GM06990 (cell line): ENCODE measurements at regions not wholly inside any gene's neighbourhood (a gene's known extent, or its start where the extent isn't known, plus 50 kb on each side); places are given as distances from the start of the nearest gene placed in this dataset.

Experiments used
- DNase-seq: peaks from one replicate; pipeline ENCODE4 v3.0.0-alpha.2; 2011; ENCODE audit not compliant: insufficient read length; ENCODE audit errors: extremely low read depth
- H3K27me3 ChIP-seq: replicated peaks from 2 replicates; pipeline ENCODE4 v1.6.0; 2011; ENCODE audit warnings: low read length; ENCODE audit not compliant: control insufficient read depth, insufficient read depth
- H3K36me3 ChIP-seq: 2 replicates; pipeline ENCODE4 v1.5.1; 2011; ENCODE audit warnings: low read length; ENCODE audit not compliant: control insufficient read depth, insufficient read depth
- H3K4me3 ChIP-seq: replicated peaks from 2 replicates; pipeline ENCODE4 v1.5.1; 2011; ENCODE audit warnings: low read depth, mild to moderate bottlenecking, control low read depth, low read length
- TF ChIP-seq, protein P1 (sequence below): IDR thresholded peaks from 2 replicates; pipeline ENCODE4 v1.5.1; 2011; ENCODE audit warnings: low read length, control low read depth, mild to moderate bottlenecking, inconsistent platforms; ENCODE audit not compliant: insufficient read depth, poor library complexity, severe bottlenecking

DNA sequence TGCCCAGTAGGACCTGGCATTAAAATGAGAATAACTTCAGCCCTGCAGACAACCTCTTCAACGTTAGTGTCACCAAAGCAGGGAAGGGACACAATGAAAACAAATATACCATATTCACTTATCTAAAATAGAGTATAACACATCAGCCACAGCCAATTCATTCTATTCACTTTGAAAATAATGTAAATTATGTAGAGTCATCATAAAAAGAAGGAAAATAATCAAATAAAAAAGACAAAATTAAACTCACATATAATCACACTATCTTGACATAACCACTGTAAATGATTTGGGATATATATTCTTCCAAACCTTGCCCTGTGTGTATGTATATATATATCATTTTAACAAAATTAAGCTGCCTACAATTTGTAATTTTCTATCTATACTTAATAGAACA lies 78.1 kb upstream of the HEY2 start:
- no peaks in the 10 kb centered on the region for H3K36me3 ChIP-seq
- TF ChIP-seq, protein P1, sequence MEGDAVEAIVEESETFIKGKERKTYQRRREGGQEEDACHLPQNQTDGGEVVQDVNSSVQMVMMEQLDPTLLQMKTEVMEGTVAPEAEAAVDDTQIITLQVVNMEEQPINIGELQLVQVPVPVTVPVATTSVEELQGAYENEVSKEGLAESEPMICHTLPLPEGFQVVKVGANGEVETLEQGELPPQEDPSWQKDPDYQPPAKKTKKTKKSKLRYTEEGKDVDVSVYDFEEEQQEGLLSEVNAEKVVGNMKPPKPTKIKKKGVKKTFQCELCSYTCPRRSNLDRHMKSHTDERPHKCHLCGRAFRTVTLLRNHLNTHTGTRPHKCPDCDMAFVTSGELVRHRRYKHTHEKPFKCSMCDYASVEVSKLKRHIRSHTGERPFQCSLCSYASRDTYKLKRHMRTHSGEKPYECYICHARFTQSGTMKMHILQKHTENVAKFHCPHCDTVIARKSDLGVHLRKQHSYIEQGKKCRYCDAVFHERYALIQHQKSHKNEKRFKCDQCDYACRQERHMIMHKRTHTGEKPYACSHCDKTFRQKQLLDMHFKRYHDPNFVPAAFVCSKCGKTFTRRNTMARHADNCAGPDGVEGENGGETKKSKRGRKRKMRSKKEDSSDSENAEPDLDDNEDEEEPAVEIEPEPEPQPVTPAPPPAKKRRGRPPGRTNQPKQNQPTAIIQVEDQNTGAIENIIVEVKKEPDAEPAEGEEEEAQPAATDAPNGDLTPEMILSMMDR, result no peak
- H3K27me3 ChIP-seq, result no peaks in the 10 kb centered on the region
- DNase-seq, result no peak
- H3K4me3 ChIP-seq, result no peak overlapping the region

DNA sequence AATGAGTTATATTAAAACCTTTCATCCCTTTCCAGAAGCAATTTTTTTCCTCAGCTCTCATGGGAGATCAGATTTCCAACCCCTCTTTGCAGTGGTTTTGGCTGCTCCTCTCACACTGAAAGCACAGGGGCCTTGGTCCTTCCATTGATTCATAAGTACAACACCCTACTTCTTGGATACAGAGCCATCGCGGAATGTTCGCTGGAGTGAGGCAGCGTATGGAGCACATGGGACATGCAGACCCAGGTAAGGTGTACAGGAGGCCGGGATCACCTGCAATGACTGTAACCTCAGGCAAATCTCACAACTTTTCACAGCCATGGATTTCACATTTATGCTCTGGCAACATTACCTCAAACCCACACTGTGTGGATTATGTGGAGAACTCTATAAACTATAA lies 75.2 kb upstream of the HEY2 start:
- TF ChIP-seq, protein P1, result no peak
- Histone ChIP-seq H3K27me3 (no peaks in the 10 kb centered on the region), H3K36me3 (no peaks in the 10 kb centered on the region), H3K4me3 (no peak overlapping the region)
- no peak for DNase-seq

DNA sequence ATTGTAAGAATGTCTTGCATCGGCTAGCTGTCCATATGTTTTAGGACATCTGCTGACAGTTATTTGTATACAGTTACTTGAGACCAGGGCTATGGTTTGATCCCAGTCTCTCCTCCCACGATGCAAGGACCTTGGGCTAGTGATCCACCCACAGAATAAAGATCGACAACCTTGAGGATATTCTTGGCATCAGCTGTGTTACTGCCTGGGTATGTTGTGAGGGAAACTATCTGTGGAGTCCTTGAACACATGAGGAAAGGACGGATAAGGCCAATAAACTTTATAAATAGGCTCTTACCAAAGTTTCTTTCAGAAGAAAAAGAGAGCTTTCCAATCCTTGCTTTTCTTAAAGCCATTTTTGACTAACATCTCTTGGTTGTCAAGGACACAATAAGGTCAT lies 70.8 kb upstream of the HEY2 start:
- Histone ChIP-seq H3K4me3 (no peak overlapping the region), H3K36me3 (no peaks in the 10 kb centered on the region), H3K27me3 (no peaks in the 10 kb centered on the region)
- TF ChIP-seq, protein P1, result no peak
- no peak for DNase-seq

DNA sequence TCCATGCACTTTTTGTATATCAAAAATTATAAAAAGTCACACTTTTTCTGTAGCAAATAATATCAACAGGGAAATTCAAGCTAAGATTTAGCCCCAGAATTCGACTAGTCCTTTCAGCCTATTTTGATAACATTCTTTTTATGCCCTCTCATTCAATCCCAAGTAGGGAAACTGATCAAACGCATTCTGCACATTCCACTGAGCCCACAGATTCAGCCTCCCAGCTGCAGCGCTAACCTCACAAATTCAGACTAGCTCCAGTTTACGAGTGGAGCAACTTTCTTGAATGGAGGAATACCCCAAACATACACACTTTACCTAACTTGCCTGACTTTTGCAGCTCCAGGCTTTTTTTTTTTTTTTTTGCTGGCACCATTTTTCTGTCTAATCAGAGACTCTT lies 70.3 kb upstream of the HEY2 start:
- no peaks in the 10 kb centered on the region for H3K27me3 ChIP-seq
- TF ChIP-seq, protein P1, result no peak
- H3K4me3 ChIP-seq, result no peak overlapping the region
- DNase-seq, result no peak
- H3K36me3 ChIP-seq, result no peaks in the 10 kb centered on the region

DNA sequence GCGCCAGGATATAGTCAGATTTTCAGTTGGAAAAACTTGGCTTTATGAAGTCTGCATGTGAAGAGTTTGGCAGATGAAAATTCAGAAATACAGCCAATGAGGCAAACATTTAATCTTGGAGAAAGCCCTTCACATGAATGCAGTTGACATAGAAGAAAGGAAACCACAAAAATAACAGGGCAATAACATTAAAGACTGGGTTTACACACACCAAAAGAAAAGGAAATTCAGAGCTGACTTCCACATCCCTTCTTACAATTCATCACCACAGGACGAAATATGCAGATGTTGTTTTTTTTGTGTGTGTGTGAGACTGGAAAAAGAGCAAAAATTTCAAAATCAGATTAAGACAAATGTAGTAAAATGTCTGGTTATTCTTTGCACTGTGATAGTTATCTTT lies 69.8 kb upstream of the HEY2 start:
- Histone ChIP-seq H3K36me3 (no peaks in the 10 kb centered on the region), H3K27me3 (no peaks in the 10 kb centered on the region), H3K4me3 (no peak overlapping the region)
- TF ChIP-seq, protein P1, result no peak
- DNase-seq, result no peak

DNA sequence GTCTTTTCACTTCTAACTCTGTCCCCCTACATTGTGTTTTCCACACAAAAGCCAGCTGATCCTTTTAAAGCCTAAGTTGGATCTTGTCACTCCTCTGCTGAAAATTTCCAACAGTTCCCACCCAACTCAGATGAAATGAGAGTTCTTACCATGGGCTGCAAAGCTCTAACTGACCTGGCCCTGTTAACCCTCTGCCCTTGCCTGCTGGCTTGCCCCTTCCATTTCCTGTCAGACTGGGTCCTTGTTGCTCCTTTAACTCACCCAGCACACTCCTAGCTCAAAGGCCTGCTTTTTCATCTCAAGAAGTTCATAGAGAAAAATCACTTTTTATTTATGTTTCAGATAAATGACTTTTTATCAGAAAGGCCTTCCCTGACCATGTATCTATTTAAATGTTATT lies 66.5 kb upstream of the HEY2 start:
- no peaks in the 10 kb centered on the region for H3K27me3 ChIP-seq
- TF ChIP-seq, protein P1, result no peak
- no peak overlapping the region for H3K4me3 ChIP-seq
- no peaks in the 10 kb centered on the region for H3K36me3 ChIP-seq
- DNase-seq, result no peak
